HCT116 (cell line): ENCODE measurements at regions not wholly inside any gene's neighbourhood (a gene's known extent, or its start where the extent isn't known, plus 50 kb on each side); places are given as distances from the start of the nearest gene placed in this dataset.

ENCODE experiments used
- ATAC-seq: fragments of 200-7000 bp; cut with Tn5 transposase; 2 replicates; pipeline ENCODE4 v1.9.1; 2020; ENCODE audit warnings: mild to moderate bottlenecking, moderate library complexity
- BruUV-seq: library from RNA; stranded (reverse); fragments of 400-500 nt; replicated peaks from 2 replicates; lab custom pipeline; 2021; lab: Mats Ljungman, UMichigan
- CTCF ChIA-PET: fragments of 300-600 bp; sonication (Branson Sonifier 250); formaldehyde crosslinking; loops from one replicate; lab custom pipeline; 2021; ENCODE audit warnings: antibody characterized with exemption; lab: Charles Lee
- POLR2A ChIA-PET: fragments of 300-600, 350-600 bp; sonication (Branson Sonifier 250); formaldehyde crosslinking; loops from one replicate; lab custom pipeline; 2021; ENCODE audit warnings: antibody characterized with exemption; lab: Charles Lee
- RAD21 ChIA-PET, 2 experiments: fragments of 300-600 bp; sonication (Branson Sonifier 250); formaldehyde crosslinking; loops; one replicate each; lab custom pipeline; 2023; ENCODE audit warnings: low total read pairs in 2 of 2; ENCODE audit not compliant: uncharacterized antibody in 2 of 2, unreplicated experiment in 2 of 2, low non-redundant PET in 1 of 2; lab: Charles Lee
- DNase-seq: peaks from one replicate; pipeline ENCODE4 v3.0.0-alpha.2; 2010; ENCODE audit warnings: low read depth, low spot score
- H2AFZ ChIP-seq: fragments of 200-600 bp; shearing (Covaris generic), sonication (generic); 2 replicates; pipeline ENCODE4 v1.6.1; 2017; ENCODE audit warnings: low read depth, mixed run types, mixed read lengths, antibody characterized with exemption, low read length; ENCODE audit not compliant: poor library complexity, severe bottlenecking
- H3K27ac ChIP-seq: 2 replicates; pipeline ENCODE4 v1.5.1; 2012; ENCODE audit warnings: low read depth, low read length
- H3K27me3 ChIP-seq: fragments of 200-600 bp; sonication (generic); 2 replicates; pipeline ENCODE4 v1.6.1; 2016; ENCODE audit warnings: mixed run types, low read length, mixed read lengths; ENCODE audit not compliant: insufficient read depth
- H3K36me3 ChIP-seq, 2 experiments: fragments of 200-500 bp in 1 of 2; fragments of 200-600 bp in 1 of 2; sonication (Bioruptor generic) in 1 of 2; sonication (generic) in 1 of 2; 2 replicates each; pipeline versions ENCODE4 v1.5.1 to v1.6.1; 2014 to 2016; ENCODE audit warnings: low read length in 2 of 2, inconsistent platforms in 1 of 2, mixed read lengths in 1 of 2, mixed run types in 1 of 2; ENCODE audit not compliant: insufficient read depth in 2 of 2, control insufficient read depth in 1 of 2
- H3K4me1 ChIP-seq, 2 experiments: fragments of 200-600 bp in 1 of 2; sonication (generic) in 1 of 2; 2 replicates each; pipeline versions ENCODE4 v1.5.1 to v1.6.1; 2012 to 2017; ENCODE audit warnings: low read length in 2 of 2, inconsistent platforms in 1 of 2, mild to moderate bottlenecking in 1 of 2, mixed read lengths in 1 of 2, mixed run types in 1 of 2, moderate library complexity in 1 of 2; ENCODE audit not compliant: insufficient read depth in 2 of 2, control insufficient read depth in 1 of 2
- H3K4me2 ChIP-seq: fragments of 200-600 bp; sonication (generic); 2 replicates; pipeline ENCODE4 v1.6.1; 2017; ENCODE audit warnings: mixed run types, low read length, mixed read lengths
- H3K4me3 ChIP-seq, 2 experiments: fragments of 200-600 bp in 1 of 2; sonication (generic) in 1 of 2; replicated peaks in 1 of 2; 2 replicates each; pipeline ENCODE4 v1.5.1; 2011 to 2016; ENCODE audit warnings: low read length in 2 of 2, control low read depth in 1 of 2, low read depth in 1 of 2, mild to moderate bottlenecking in 1 of 2, mixed read lengths in 1 of 2, mixed run types in 1 of 2
- H3K79me2 ChIP-seq: fragments of 200-600 bp; sonication (generic); 2 replicates; pipeline ENCODE4 v1.6.1; 2017; ENCODE audit warnings: mild to moderate bottlenecking, mixed run types, low read length, moderate library complexity, mixed read lengths; ENCODE audit not compliant: insufficient read depth
- H3K9ac ChIP-seq: fragments of 200-600 bp; sonication (generic); 2 replicates; pipeline ENCODE4 v1.6.1; 2016; ENCODE audit warnings: low read length, mixed read lengths
- H3K9me2 ChIP-seq: fragments of 200-600 bp; sonication (generic), shearing (Covaris generic); 2 replicates; pipeline ENCODE4 v1.6.1; 2017; ENCODE audit warnings: mixed run types, mild to moderate bottlenecking, moderate library complexity; ENCODE audit not compliant: insufficient read depth
- H3K9me3 ChIP-seq, 2 experiments: fragments of 200-500 bp in 1 of 2; fragments of 200-600 bp in 1 of 2; sonication (Bioruptor generic) in 1 of 2; sonication (generic) in 1 of 2; 2 replicates each; pipeline ENCODE4 v1.6.1; 2014 to 2017; ENCODE audit warnings: low read length in 2 of 2, mixed read lengths in 2 of 2, inconsistent platforms in 1 of 2, low read depth in 1 of 2, mild to moderate bottlenecking in 1 of 2, mixed run types in 1 of 2, moderate library complexity in 1 of 2; ENCODE audit not compliant: control insufficient read depth in 1 of 2, insufficient read depth in 1 of 2
- H4K20me1 ChIP-seq: fragments of 200-600 bp; sonication (generic), shearing (Covaris generic); 2 replicates; pipeline ENCODE4 v1.6.1; 2017; ENCODE audit warnings: mixed run types, mild to moderate bottlenecking, moderate library complexity; ENCODE audit not compliant: insufficient read depth
- ATF3 ChIP-seq: IDR thresholded peaks from 2 replicates; pipeline ENCODE4 v1.6.1; 2012
- CBX3 ChIP-seq: IDR thresholded peaks from 2 replicates; pipeline ENCODE4 v1.6.1; 2012; ENCODE audit warnings: low read depth
- CEBPB ChIP-seq: IDR thresholded peaks from 2 replicates; pipeline ENCODE4 v1.6.1; 2012; ENCODE audit warnings: low read depth
- CTCF ChIP-seq, 3 experiments: fragments of 200-600 bp in 1 of 3; sonication (generic) in 1 of 3; IDR thresholded peaks in 2 of 3; conservative IDR thresholded peaks in 1 of 3; 2 replicates each; pipeline ENCODE4 v1.5.1; 2012 to 2017; ENCODE audit warnings: low read depth in 2 of 3, low read length in 2 of 3, antibody characterized with exemption in 1 of 3, borderline replicate concordance in 1 of 3, control low read depth in 1 of 3, mild to moderate bottlenecking in 1 of 3, mixed read lengths in 1 of 3, mixed run types in 1 of 3, moderate library complexity in 1 of 3; ENCODE audit not compliant: insufficient read depth in 1 of 3
- EGR1 ChIP-seq: IDR thresholded peaks from 2 replicates; pipeline ENCODE4 v1.6.1; 2012; ENCODE audit warnings: low read depth
- ELF1 ChIP-seq: IDR thresholded peaks from 2 replicates; pipeline ENCODE4 v1.6.1; 2012; ENCODE audit warnings: low read depth, borderline replicate concordance
- EZH2 ChIP-seq: fragments of 200-600 bp; sonication (generic); IDR thresholded peaks from 2 replicates; pipeline ENCODE4 v1.6.1; 2017; ENCODE audit warnings: antibody characterized with exemption, mixed run types
- EZH2phosphoT487 ChIP-seq: fragments of 200-600 bp; IDR thresholded peaks from 2 replicates; pipeline ENCODE4 v1.6.1; 2018; ENCODE audit warnings: antibody characterized with exemption, borderline replicate concordance
- JUND ChIP-seq: IDR thresholded peaks from 2 replicates; pipeline ENCODE4 v1.6.1; 2012
- MAX ChIP-seq: IDR thresholded peaks from 2 replicates; pipeline ENCODE4 v1.6.1; 2012
- POLR2A ChIP-seq: IDR thresholded peaks from 2 replicates; pipeline ENCODE4 v1.7.0; 2011; ENCODE audit warnings: borderline replicate concordance; ENCODE audit not compliant: insufficient read depth, insufficient read length; ENCODE audit errors: extremely low read depth
- RAD21 ChIP-seq: IDR thresholded peaks from 2 replicates; pipeline ENCODE4 v1.6.1; 2012; ENCODE audit warnings: low read depth, mild to moderate bottlenecking
- REST ChIP-seq: IDR thresholded peaks from 2 replicates; pipeline ENCODE4 v1.6.1; 2012; ENCODE audit warnings: low read depth
- SP1 ChIP-seq: IDR thresholded peaks from 2 replicates; pipeline ENCODE4 v1.6.1; 2012; ENCODE audit warnings: low read depth
- SRF ChIP-seq: IDR thresholded peaks from 2 replicates; pipeline ENCODE4 v1.6.1; 2012; ENCODE audit warnings: low read depth
- TCF7L2 ChIP-seq: IDR thresholded peaks from 2 replicates; pipeline ENCODE4 v1.7.0; 2011; ENCODE audit warnings: borderline replicate concordance, inconsistent platforms; ENCODE audit not compliant: insufficient read depth, insufficient read length; ENCODE audit errors: extremely low read depth
- YY1 ChIP-seq: IDR thresholded peaks from 2 replicates; pipeline ENCODE4 v1.6.1; 2011; ENCODE audit warnings: low read length, low read depth, moderate library complexity, mild to moderate bottlenecking; ENCODE audit not compliant: insufficient replicate concordance; ENCODE audit errors: extremely low read depth
- ZBTB33 ChIP-seq: IDR thresholded peaks from 2 replicates; pipeline ENCODE4 v1.6.1; 2011; ENCODE audit warnings: mild to moderate bottlenecking, low read length, moderate library complexity; ENCODE audit not compliant: insufficient replicate concordance; ENCODE audit errors: extremely low read depth
- ZNF274 ChIP-seq: fragments of 200-500 bp; sonication (Bioruptor generic); IDR thresholded peaks from 2 replicates; pipeline ENCODE4 v1.6.1; 2014; ENCODE audit warnings: mild to moderate bottlenecking, low read depth, low read length, inconsistent platforms
- intact Hi-C: fragments of 100-400 bp; cut with micrococcal nuclease; formaldehyde crosslinking; loops from 2 replicates; pipeline ENCODE4 v1.10.0; 2022

GRCh38 chr7:15862016-15862780 lies 175.7 kb upstream of the MEOX2 start:
- H3K36me3 ChIP-seq: no peaks in the 10 kb centered on the region
- BruUV-seq: no TSS peak
- H3K79me2 ChIP-seq: no peaks in the 10 kb centered on the region
- ChIA-PET CTCF (no interaction called here), POLR2A (no interaction called here), RAD21 (no interaction called here)
- H3K9me3 ChIP-seq: no peaks in the 10 kb centered on the region
- H3K9ac ChIP-seq: no peak overlapping the region
- ATAC-seq (no peak), DNase-seq (no peak)
- intact Hi-C loops: no loop called here
- H3K27me3 ChIP-seq: no peaks in the 10 kb centered on the region
- no peaks in the 10 kb centered on the region for H4K20me1 ChIP-seq
- TF ChIP-seq ZBTB33 (no peak), ELF1 (no peak), CBX3 (no peak), RAD21 (no peak), EZH2 (no peak), SRF (no peak), EGR1 (no peak), SP1 (no peak), REST (no peak), TCF7L2 (no peak), JUND (no peak), MAX (no peak), ATF3 (no peak), POLR2A (no peak), CTCF (IDR thresholded peaks at IDR 0.05 in 2 of 3, conservative IDR thresholded peaks at IDR 0.05 in 1 of 3; ENCODE audit: borderline replicate concordance in 1 of 3, insufficient read depth in 1 of 3, low read depth in 2 of 3, low read length in 2 of 3) (no peak), ZNF274 (no peak), CEBPB (no peak), EZH2phosphoT487 (no peak), YY1 (no peak)
- no peak overlapping the region for H2AFZ ChIP-seq
- no peak overlapping the region for H3K4me2 ChIP-seq
- H3K4me3 ChIP-seq: no peak overlapping the region
- H3K4me1 ChIP-seq: no peaks in the 10 kb centered on the region
- no peak overlapping the region for H3K27ac ChIP-seq
- no peaks in the 10 kb centered on the region for H3K9me2 ChIP-seq
